Colonic mucosa (tissue), 4 donors: ENCODE measurements at regions not wholly inside any gene's neighbourhood (a gene's known extent, or its start where the extent isn't known, plus 50 kb on each side); places are given as distances from the start of the nearest gene placed in this dataset.

ENCODE experiments used
- DNase-seq: peaks from one replicate; pipeline ENCODE4 v3.0.0-alpha.2; 2020
- H3K27ac ChIP-seq: fragments of 200-600 bp; one replicate; pipeline ENCODE4 v1.8.0; 2021
- H3K27me3 ChIP-seq: fragments of 200-600 bp; one replicate; pipeline ENCODE4 v1.8.0; 2021
- H3K36me3 ChIP-seq: fragments of 200-600 bp; one replicate; pipeline ENCODE4 v1.8.0; 2021
- H3K4me1 ChIP-seq: fragments of 200-600 bp; one replicate; pipeline ENCODE4 v1.8.0; 2021; ENCODE audit warnings: mild to moderate bottlenecking
- H3K4me3 ChIP-seq: fragments of 200-600 bp; one replicate; pipeline ENCODE4 v1.8.0; 2021
- H3K9ac ChIP-seq, 2 donors: one replicate each; pipeline ENCODE4 v1.7.0; 2013; ENCODE audit warnings: control low read depth in 2 of 2, low read depth in 2 of 2, low read length in 2 of 2
- H3K9me3 ChIP-seq: fragments of 200-600 bp; one replicate; pipeline ENCODE4 v1.8.0; 2021
- intact Hi-C: fragments of 100-400 bp; cut with DNase I; formaldehyde crosslinking; loops from one replicate; pipeline ENCODE4 v1.14.1; 2022
- TF ChIP-seq, protein P1 (sequence below): fragments of 200-600 bp; IDR thresholded peaks from one replicate; pipeline ENCODE4 v1.8.0; 2022; ENCODE audit warnings: antibody characterized with exemption, mild to moderate bottlenecking
- donor health status: healthy.
- donor health status: DM: no; HTN: no; CAD: no.
- donor health status: DM: no; HTN: no; CAD: no.

DNA sequence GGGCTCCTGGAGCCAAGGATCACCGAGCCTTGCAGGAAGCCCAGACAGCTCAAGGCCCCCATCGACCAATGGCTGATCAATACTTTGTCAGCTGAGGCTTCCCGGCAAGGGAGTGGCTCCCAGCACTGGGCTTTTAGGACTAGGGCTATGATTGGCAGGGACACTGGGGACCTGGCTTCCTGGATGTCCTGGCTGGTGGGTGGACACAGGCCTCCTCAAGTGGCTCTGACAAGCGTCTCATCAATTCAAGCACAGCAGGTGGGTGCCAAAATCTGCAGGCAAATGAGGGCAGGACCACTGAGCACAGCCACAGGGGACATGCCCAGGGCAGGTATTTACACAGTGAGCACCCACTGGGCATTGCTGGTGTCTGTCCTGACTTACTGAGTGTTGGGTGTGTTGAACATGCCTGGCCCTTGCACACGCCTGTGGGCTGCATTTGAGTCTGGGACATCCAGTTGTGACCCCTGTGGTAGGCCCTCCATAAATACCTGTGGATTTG, 420.1 kb upstream of the SULF2 start:
- no peaks in the 10 kb centered on the region for H3K36me3 ChIP-seq
- no peak overlapping the region for H3K4me3 ChIP-seq
- TF ChIP-seq, protein P1, sequence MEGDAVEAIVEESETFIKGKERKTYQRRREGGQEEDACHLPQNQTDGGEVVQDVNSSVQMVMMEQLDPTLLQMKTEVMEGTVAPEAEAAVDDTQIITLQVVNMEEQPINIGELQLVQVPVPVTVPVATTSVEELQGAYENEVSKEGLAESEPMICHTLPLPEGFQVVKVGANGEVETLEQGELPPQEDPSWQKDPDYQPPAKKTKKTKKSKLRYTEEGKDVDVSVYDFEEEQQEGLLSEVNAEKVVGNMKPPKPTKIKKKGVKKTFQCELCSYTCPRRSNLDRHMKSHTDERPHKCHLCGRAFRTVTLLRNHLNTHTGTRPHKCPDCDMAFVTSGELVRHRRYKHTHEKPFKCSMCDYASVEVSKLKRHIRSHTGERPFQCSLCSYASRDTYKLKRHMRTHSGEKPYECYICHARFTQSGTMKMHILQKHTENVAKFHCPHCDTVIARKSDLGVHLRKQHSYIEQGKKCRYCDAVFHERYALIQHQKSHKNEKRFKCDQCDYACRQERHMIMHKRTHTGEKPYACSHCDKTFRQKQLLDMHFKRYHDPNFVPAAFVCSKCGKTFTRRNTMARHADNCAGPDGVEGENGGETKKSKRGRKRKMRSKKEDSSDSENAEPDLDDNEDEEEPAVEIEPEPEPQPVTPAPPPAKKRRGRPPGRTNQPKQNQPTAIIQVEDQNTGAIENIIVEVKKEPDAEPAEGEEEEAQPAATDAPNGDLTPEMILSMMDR, result no peak
- H3K9ac ChIP-seq, result no peak overlapping the region
- intact Hi-C loops, result no loop called here
- no peaks in the 10 kb centered on the region for H3K4me1 ChIP-seq
- no peaks in the 10 kb centered on the region for H3K9me3 ChIP-seq
- H3K27me3 ChIP-seq, result no peaks in the 10 kb centered on the region
- H3K27ac ChIP-seq, result no peak overlapping the region
- DNase-seq, result no peak

DNA sequence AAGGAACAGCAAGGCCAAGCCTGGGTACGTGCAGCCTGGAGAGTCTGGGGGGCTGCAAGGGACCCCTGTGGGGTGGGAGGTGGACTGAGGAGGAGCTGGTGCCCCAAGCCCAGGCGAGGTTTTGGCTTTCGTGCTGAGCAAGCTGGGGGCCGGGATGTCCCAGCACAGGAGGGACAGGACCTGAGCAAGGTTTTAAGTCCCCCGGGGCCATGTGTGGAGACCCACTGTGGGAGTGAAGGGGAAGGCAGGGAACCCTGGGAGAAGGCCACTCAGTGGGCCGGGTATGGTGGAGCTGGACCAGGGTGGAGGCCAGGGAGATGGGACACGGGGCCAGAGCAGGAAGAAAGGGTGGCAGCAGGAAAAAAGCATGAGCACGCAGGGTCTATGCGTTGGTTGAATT, 419.2 kb upstream of the SULF2 start:
- intact Hi-C loops, result no loop called here
- no peak overlapping the region for H3K9ac ChIP-seq
- DNase-seq, result no peak
- H3K36me3 ChIP-seq, result no peaks in the 10 kb centered on the region
- TF ChIP-seq, protein P1, result no peak
- H3K27ac ChIP-seq, result no peak overlapping the region
- H3K4me3 ChIP-seq, result no peak overlapping the region
- no peaks in the 10 kb centered on the region for H3K27me3 ChIP-seq
- no peaks in the 10 kb centered on the region for H3K9me3 ChIP-seq
- H3K4me1 ChIP-seq, result no peaks in the 10 kb centered on the region

DNA sequence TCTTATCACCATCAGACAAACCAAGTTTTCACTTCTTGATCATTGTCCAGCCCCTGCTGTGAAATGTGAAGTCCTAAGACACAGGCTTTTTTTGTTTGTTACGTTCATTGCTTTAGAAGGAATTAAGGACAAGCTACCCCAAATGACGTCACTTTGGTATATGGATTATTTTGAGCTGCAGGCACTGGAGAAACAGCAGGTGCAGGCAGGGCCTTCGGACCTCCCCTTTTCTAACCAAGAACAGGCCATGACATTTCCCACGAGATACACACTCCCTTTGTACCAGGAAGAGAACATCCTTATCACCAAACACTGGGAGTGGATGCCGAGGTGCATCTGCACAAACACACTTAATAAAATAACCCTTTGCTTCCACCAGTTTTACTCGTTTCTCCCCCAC, 418.0 kb upstream of the SULF2 start:
- TF ChIP-seq, protein P1, result no peak
- Histone ChIP-seq H3K9ac (no peak overlapping the region), H3K9me3 (no peaks in the 10 kb centered on the region), H3K27ac (no peak overlapping the region), H3K4me3 (no peak overlapping the region), H3K4me1 (no peaks in the 10 kb centered on the region), H3K27me3 (no peaks in the 10 kb centered on the region), H3K36me3 (no peaks in the 10 kb centered on the region)
- intact Hi-C loops, result no loop called here
- DNase-seq, result no peak

DNA sequence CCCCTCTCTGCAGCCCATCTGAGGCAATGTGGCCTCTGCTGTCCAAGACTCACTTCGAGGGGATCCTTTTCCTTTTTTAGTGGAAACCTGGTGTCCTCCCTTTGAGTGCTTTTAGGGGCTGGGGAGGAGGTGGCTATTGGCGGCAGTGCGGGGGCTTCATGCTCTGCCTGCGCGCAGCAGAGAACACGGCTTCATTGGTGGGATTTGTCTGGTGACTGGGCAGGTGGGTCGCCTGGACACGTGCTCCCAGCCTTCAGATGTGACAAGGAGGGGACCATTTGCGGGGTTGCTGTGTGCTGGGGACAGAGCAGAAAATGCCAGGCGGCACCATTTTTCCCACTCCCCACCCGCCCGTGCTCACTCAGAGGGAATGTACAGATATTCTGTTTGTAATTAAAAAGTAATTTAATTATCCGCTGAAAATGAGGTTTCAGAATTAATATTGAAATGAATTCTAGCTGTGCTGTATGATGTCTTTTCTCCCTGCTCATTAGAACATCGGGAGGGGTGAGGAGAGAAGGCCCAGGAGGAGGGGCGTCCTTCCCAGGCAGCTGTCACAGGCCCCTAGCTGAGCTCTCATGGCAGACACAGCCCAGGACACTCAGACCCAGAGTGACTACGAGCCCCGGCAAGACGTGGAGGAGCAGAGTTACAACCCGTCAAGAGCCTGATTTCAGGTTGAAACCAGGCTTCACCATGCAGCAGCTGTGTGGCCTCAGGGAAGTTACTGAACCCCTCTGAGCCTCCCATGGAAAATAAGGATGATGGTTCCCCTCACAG, 417.2 kb upstream of the SULF2 start:
- no peak overlapping the region for H3K9ac ChIP-seq
- H3K27ac ChIP-seq, result no peak overlapping the region
- TF ChIP-seq, protein P1, result no peak
- H3K36me3 ChIP-seq, result no peaks in the 10 kb centered on the region
- intact Hi-C loops, result no loop called here
- no peak overlapping the region for H3K4me3 ChIP-seq
- DNase-seq, result no peak
- H3K9me3 ChIP-seq, result no peaks in the 10 kb centered on the region
- H3K27me3 ChIP-seq, result no peaks in the 10 kb centered on the region
- H3K4me1 ChIP-seq, result no peaks in the 10 kb centered on the region

- no peak overlapping the region for H3K4me3 ChIP-seq
- H3K4me1 ChIP-seq, result no peaks in the 10 kb centered on the region
- H3K36me3 ChIP-seq, result no peaks in the 10 kb centered on the region
- no peaks in the 10 kb centered on the region for H3K9me3 ChIP-seq
- TF ChIP-seq, protein P1, result no peak
- intact Hi-C loops, result no loop called here
- DNase-seq, result no peak
- H3K9ac ChIP-seq, result no peak overlapping the region
- no peaks in the 10 kb centered on the region for H3K27me3 ChIP-seq
- H3K27ac ChIP-seq, result no peak overlapping the region
Measured at GRCh38 chr20:48201885-48202284, 416.6 kb upstream of the SULF2 start.
